T1000 (cell line): ENCODE measurements at regions not wholly inside any gene's neighbourhood (a gene's known extent, or its start where the extent isn't known, plus 50 kb on each side); places are given as distances from the start of the nearest gene placed in this dataset.

ENCODE experiments used
- DNase-seq: peaks from one replicate; lab custom pipeline; 2025; ENCODE audit warnings: mixed read lengths; lab: John Stamatoyannopoulos, UW

- no peak for DNase-seq
Measured at GRCh38 chr20:60845146-60845545, 406.9 kb upstream of the CDH4 start.

GRCh38 chr20:60851826-60852704, 400.0 kb upstream of the CDH4 start:
- DNase-seq, result no peak

- no peak for DNase-seq
Measured at GRCh38 chr20:60857708-60858107, 394.4 kb upstream of the CDH4 start.

- DNase-seq, result no peak
Measured at GRCh38 chr20:60862601-60863000, 389.5 kb upstream of the CDH4 start.

- no peak for DNase-seq
Measured at GRCh38 chr20:60863548-60863947, 388.5 kb upstream of the CDH4 start.

- DNase-seq, result no peak
Measured at GRCh38 chr20:60867589-60867988, 384.5 kb upstream of the CDH4 start.

- DNase-seq, result no peak
Measured at GRCh38 chr20:60868316-60868891, 383.7 kb upstream of the CDH4 start.

- DNase-seq, result no peak
Measured at GRCh38 chr20:60869087-60869486, 383.0 kb upstream of the CDH4 start.

GRCh38 chr20:60869625-60870024, 382.4 kb upstream of the CDH4 start:
- DNase-seq, result no peak

GRCh38 chr20:60870040-60870439, 382.0 kb upstream of the CDH4 start:
- no peak for DNase-seq

- no peak for DNase-seq
Measured at GRCh38 chr20:60872224-60872623, 379.8 kb upstream of the CDH4 start.

- no peak for DNase-seq
Measured at GRCh38 chr20:60877071-60877857, 374.8 kb upstream of the CDH4 start.

GRCh38 chr20:60882836-60883235, 369.2 kb upstream of the CDH4 start:
- no peak for DNase-seq

GRCh38 chr20:60883496-60883895, 368.6 kb upstream of the CDH4 start:
- no peak for DNase-seq

- DNase-seq, result no peak
Measured at GRCh38 chr20:60884277-60884676, 367.8 kb upstream of the CDH4 start.

GRCh38 chr20:60888771-60889170, 363.3 kb upstream of the CDH4 start:
- DNase-seq, result no peak

GRCh38 chr20:60892095-60892813, 359.8 kb upstream of the CDH4 start:
- no peak for DNase-seq

GRCh38 chr20:60894091-60894490, 358.0 kb upstream of the CDH4 start:
- DNase-seq, result no peak

- no peak for DNase-seq
Measured at GRCh38 chr20:60895363-60896079, 356.5 kb upstream of the CDH4 start.

GRCh38 chr20:60897976-60898375, 354.1 kb upstream of the CDH4 start:
- no peak for DNase-seq

- DNase-seq, result no peak
Measured at GRCh38 chr20:60899320-60899719, 352.7 kb upstream of the CDH4 start.
